SJSA1 (cell line): ENCODE measurements at regions not wholly inside any gene's neighbourhood (a gene's known extent, or its start where the extent isn't known, plus 50 kb on each side); places are given as distances from the start of the nearest gene placed in this dataset.
"Not testable (repeated sequence)": the region's sequence is repeated elsewhere in the genome, so short reads cannot be mapped to it uniquely, and the experiment has no call there.

Source experiments
- DNase-seq, 2 experiments: peaks; one replicate each; pipeline ENCODE4 v3.0.0-alpha.2; 2015 to 2020; ENCODE audit warnings: low spot score in 2 of 2, low read depth in 1 of 2
- H3K27ac ChIP-seq: fragments of 250-450 bp; sonication (Bioruptor Pico); 2 replicates; pipeline ENCODE4 v1.5.1; 2020; ENCODE audit warnings: mild to moderate bottlenecking, moderate library complexity
- H3K27me3 ChIP-seq: fragments of 250-450 bp; sonication (Bioruptor Pico); replicated peaks from 2 replicates; pipeline ENCODE4 v1.5.1; 2020; ENCODE audit warnings: mild to moderate bottlenecking, moderate library complexity
- H3K36me3 ChIP-seq: fragments of 250-450 bp; sonication (Bioruptor Pico); 2 replicates; pipeline ENCODE4 v1.5.1; 2020; ENCODE audit warnings: mild to moderate bottlenecking
- H3K4me1 ChIP-seq: fragments of 250-450 bp; sonication (Bioruptor Pico); replicated peaks from 2 replicates; pipeline ENCODE4 v1.6.1; 2021; ENCODE audit warnings: mild to moderate bottlenecking
- H3K4me3 ChIP-seq: fragments of 250-450 bp; sonication (Bioruptor Pico); 2 replicates; pipeline ENCODE4 v1.5.1; 2020; ENCODE audit warnings: mild to moderate bottlenecking
- H3K9me3 ChIP-seq: fragments of 250-450 bp; sonication (Bioruptor Pico); replicated peaks from 2 replicates; pipeline ENCODE4 v1.5.1; 2020; ENCODE audit warnings: mild to moderate bottlenecking

DNA sequence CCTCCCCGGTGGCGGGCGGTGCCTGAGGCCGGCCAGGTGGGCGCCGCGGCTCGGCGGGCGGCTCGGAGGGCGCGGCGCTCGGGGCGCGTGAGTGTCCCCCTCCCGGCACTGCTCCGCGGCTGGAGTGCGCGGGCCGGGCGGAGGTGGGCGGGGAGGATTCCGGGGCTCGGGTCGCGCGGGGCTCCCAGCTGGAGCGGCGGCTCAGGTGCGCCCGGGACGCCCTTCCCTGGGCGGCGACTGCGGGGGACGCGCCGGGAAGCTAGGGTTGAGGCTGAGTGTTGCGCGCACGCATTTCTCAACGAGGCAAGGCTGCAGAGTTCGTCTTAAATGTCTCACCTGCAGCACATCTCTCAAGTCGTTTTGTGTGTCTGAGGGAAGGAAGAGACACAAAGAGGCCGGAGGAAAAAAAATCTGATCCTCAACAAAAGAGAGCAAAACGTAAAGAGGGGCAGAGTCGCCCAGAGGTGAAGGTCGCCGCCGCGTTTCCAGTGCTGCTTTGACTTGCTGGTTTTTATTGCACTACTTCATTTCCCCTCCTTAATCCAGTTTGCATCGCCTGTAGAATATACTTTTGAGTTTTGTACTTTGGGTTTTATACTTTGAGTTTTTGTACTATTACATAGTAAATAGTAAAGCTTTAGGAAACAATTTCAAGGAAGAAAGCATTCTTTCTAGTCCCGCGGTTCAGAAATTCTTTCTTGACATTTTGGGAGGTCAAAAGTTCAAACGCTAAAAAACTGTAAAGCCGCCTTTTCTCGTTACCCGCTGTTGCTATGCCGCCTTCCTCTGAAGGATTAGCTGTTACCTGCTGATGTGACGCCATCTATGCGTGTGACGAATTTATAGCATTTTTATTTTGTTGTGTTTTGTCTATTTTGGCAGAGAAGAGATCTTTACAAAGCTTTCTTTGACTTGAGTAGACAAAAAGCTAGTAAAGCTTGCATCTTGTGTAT lies 106.5 kb upstream of the STOX2 start:
- no peaks in the 10 kb centered on the region for H3K36me3 ChIP-seq
- H3K27ac ChIP-seq, result no peak overlapping the region
- no peak for DNase-seq
- H3K4me3 ChIP-seq, result no peak overlapping the region
- peaks cover 55% of the 10 kb centered on the region for H3K27me3 ChIP-seq
- H3K9me3 ChIP-seq, result no peaks in the 10 kb centered on the region
- H3K4me1 ChIP-seq, result peaks cover 10% of the 10 kb centered on the region

DNA sequence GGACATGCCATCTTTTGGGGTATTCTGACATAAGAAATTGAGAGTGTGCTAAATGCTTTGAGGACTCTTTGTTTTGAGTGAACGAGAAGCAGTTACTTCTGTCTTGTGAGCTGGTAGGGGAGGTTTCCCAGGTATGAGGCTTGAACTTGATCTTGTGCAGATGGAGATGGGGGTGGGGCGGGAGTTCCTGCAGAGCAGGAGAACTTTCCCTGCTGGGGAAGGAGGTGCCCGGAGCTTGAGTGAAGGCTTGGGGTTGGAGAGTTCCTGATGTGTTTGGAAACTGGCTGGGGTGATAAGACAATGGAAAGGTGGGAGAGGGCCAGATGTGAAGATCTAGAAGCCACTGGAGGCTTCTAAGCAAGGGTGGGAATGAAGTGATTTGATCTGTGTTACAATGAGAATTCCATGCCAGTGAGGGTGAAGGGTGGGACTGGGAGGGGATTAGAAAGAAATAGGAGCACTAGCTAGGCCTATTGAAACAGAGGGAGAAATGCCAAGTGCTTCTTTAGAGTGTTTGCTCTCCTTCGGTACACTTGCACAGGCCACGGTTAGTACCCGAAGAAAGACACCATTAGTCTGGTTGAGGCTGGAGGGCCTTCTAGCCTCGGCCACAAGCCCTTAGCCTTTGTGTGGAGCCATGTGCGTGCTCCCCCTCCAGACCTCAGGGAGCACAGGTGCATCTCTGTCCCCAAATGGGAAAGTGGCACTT lies 103.5 kb upstream of the STOX2 start:
- Histone ChIP-seq H3K27ac (no peak overlapping the region), H3K27me3 (peaks cover 47% of the 10 kb centered on the region), H3K4me3 (no peak overlapping the region), H3K4me1 (peaks cover 10% of the 10 kb centered on the region), H3K36me3 (no peaks in the 10 kb centered on the region), H3K9me3 (no peaks in the 10 kb centered on the region)
- DNase-seq, result no peak

DNA sequence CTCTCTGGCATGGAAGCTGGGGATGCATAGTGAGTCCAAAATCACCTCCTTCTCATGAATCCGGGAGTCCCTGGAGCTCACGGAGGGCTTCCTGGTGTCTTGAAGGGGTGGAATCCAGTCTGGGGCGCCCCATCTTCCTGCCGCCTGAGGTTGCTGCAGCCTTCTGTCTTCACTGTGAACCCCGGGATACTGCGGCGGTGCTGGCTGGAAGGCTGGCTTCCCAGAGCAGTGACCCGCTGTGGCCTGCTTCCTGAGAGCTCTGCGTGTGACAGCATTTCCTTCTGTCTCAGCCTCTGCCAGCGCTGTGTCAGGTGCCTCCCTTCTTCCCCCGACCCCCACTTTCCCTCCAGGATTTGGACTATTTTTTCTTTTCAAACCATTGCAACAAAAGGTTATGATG lies 98.8 kb upstream of the STOX2 start:
- no peak for DNase-seq

DNA sequence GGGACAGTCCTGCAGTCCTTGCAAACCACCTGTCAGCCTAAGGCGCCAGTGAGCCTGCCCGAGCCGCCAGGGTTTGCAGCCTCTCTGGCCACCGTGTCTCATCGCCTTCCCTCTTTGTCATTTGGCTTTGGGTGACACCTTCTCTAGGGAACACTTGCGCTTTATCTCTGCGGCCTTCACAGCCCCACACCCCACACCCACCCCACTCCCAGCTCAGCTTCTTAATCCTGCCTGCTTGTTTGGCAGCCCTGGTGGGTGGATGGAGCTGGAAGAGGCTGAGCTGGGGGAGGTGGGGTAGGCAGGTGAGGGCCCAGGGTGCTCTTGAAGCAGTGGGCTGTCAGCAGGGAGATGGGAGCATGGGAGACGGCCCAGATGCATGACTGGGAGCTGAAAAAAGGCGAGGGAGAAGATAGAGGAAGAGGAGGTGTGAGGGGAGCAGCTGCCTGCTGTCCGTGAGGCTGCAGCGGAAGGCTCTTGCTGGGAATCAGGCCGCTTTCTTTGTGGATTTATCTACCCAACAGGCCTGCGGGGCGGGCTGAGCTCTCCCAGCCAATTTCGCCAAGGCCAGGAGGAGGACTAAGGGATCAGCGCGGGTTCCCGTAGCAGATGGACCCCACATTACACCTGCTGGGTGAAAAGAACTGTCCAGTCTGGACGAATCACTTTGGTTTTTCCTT lies 97.5 kb upstream of the STOX2 start:
- Histone ChIP-seq H3K4me1 (no peaks in the 10 kb centered on the region), H3K27me3 (peaks cover 8% of the 10 kb centered on the region), H3K9me3 (no peaks in the 10 kb centered on the region), H3K4me3 (no peak overlapping the region), H3K27ac (no peak overlapping the region), H3K36me3 (no peaks in the 10 kb centered on the region)
- DNase-seq, result no peak

More for the DNA sequence above, 98.8 kb upstream of the STOX2 start:
- Histone ChIP-seq H3K4me1 (no peaks in the 10 kb centered on the region), H3K9me3 (no peaks in the 10 kb centered on the region), H3K36me3 (no peaks in the 10 kb centered on the region), H3K27me3 (peaks cover 7% of the 10 kb centered on the region; the same call in 1 of the 2 replicates), H3K27ac (no peak overlapping the region), H3K4me3 (no peak overlapping the region)

DNA sequence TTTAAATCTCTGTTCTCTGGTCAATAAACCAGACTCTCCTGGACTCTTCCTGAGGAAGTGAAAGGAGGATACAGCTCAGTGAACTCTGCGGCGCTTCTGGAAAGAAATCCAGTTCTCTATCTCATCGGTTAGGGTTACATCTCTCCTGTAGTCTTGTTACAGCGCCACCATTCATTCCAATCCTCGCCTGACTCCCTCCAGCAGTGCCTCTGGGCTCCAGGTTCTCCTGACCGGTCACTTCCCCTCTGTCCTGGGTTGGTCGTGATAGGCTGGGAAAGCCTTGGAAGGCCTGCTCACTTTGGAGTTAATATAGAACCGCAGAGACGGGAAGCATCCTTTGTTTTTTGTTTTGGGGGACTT lies 97.0 kb upstream of the STOX2 start:
- Histone ChIP-seq H3K27ac (no peak overlapping the region), H3K9me3 (no peaks in the 10 kb centered on the region), H3K4me3 (no peak overlapping the region), H3K27me3 (peaks cover 11% of the 10 kb centered on the region), H3K4me1 (no peaks in the 10 kb centered on the region), H3K36me3 (no peaks in the 10 kb centered on the region)
- DNase-seq, result no peak

DNA sequence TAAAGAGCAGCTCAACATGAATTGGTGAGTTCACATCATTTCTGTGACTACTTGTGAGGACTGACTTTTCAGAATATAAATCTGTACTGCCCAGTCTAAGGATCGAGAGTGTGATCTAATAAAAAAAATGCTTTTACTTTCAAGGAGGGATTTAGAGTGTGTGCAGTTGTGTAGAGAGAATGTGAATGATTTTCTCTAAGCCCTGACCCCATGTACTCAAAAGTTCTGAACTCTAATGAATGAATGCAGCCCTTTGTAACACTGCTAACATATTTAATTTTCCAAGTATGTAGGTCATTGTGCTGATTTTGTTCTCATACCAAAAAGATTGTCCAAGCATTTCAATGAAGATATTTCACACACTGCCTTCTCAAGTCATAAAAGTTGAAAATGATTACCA lies 92.5 kb upstream of the STOX2 start:
- H3K4me1 ChIP-seq, result no peaks in the 10 kb centered on the region
- H3K4me3 ChIP-seq, result no peak overlapping the region
- no peaks in the 10 kb centered on the region for H3K36me3 ChIP-seq
- H3K9me3 ChIP-seq, result no peaks in the 10 kb centered on the region
- no peak overlapping the region for H3K27ac ChIP-seq
- peaks cover 5% of the 10 kb centered on the region for H3K27me3 ChIP-seq
- no peak for DNase-seq

DNA sequence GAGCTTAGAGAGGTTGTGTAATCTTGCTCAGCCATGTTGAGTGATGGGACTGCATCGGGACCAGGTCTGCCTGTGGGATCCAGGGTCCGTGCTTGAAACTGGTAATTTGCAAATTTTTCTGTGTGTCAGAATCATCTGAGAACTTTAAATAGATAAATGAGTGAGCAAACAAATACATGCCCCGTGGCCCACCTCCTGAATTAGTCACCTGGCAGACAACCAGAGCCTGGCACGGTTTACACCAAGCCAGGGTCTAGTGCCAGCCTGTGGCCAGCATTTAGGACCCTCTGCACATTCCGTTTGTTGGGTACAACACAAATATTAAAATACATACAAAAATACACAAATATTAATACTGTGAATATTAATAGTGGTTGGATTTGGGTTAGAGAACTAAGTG lies 90.6 kb upstream of the STOX2 start:
- peaks cover 5% of the 10 kb centered on the region for H3K27me3 ChIP-seq
- no peaks in the 10 kb centered on the region for H3K4me1 ChIP-seq
- DNase-seq, result no peak
- no peak overlapping the region for H3K4me3 ChIP-seq
- no peak overlapping the region for H3K27ac ChIP-seq
- no peaks in the 10 kb centered on the region for H3K9me3 ChIP-seq
- no peaks in the 10 kb centered on the region for H3K36me3 ChIP-seq

DNA sequence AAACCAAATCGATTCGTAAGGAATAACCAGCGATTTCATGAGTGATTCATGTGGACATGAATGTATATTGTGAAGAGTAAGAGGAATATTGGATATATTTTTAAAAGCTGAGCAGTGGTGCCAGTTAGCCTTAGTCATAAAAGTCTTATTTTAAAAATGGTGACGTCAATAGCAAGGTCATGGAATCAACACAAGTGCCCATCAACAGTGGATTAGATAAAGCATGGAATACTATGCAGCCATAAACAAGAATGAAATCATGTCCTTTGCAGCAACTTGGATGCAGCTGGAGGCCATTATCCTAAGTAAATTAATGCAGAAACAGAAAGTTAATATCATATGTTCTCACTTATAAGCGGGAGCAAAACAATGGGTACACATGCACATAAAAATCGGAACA lies 89.0 kb upstream of the STOX2 start:
- H3K4me3 ChIP-seq, result no peak overlapping the region
- H3K9me3 ChIP-seq, result no peaks in the 10 kb centered on the region
- peaks cover 5% of the 10 kb centered on the region for H3K27me3 ChIP-seq
- no peaks in the 10 kb centered on the region for H3K4me1 ChIP-seq
- no peak overlapping the region for H3K27ac ChIP-seq
- no peak for DNase-seq
- H3K36me3 ChIP-seq, result no peaks in the 10 kb centered on the region

DNA sequence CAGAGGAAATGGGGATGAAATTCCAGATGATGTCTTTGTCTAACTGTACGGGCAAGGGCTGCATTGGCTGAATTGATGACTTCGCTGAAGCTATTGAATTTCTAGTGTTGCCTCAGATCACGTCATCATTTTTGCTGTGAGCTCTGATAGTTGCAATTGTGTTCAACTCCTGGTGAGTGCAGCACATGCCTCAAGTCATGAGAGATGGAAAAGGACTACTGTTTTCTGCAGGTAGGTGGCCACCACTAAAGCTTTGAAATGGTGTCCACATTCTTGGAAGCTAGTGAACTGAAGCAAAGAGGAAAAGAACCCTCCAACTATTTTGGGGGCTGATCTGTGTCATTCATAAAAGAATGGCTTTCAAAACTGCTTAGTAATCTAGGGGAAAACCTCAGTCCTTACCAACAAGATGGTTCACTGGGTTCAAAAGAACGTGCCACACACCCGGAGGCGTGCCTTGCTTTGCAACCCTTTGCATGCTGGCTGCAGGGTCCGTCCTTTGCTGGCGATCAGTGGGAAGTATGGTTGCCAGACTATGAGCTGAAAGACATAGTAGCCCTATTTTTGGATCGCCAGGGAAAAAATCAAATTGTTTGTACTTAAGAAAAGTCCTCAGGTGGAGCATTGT lies 88.1 kb upstream of the STOX2 start:
- Histone ChIP-seq H3K27ac (no peak overlapping the region), H3K4me1 (no peaks in the 10 kb centered on the region), H3K36me3 (no peaks in the 10 kb centered on the region), H3K4me3 (no peak overlapping the region), H3K27me3 (peaks cover 5% of the 10 kb centered on the region), H3K9me3 (no peaks in the 10 kb centered on the region)
- DNase-seq, result no peak

DNA sequence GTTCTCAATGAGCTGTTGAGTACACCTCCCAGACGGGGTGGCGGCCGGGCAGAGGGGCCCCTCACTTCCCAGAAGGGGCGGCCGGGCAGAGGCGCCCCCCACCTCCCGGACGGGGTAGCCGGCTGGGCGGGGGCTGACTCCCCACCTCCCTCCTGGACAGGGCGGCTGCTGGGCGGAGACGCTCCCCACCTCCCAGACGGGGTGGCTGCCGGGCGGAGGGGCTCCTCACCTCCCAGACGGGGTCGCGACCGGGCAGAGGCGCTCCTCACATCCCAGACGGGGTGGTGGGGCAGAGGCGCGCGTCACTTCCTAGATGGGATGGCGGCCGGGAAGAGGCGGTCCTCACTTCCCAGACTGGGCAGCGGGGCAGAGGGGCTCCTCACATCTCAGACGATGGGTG lies 86.5 kb upstream of the STOX2 start:
- DNase-seq, H3K27me3 ChIP-seq, H3K4me1 ChIP-seq: not testable (repeated sequence)

DNA sequence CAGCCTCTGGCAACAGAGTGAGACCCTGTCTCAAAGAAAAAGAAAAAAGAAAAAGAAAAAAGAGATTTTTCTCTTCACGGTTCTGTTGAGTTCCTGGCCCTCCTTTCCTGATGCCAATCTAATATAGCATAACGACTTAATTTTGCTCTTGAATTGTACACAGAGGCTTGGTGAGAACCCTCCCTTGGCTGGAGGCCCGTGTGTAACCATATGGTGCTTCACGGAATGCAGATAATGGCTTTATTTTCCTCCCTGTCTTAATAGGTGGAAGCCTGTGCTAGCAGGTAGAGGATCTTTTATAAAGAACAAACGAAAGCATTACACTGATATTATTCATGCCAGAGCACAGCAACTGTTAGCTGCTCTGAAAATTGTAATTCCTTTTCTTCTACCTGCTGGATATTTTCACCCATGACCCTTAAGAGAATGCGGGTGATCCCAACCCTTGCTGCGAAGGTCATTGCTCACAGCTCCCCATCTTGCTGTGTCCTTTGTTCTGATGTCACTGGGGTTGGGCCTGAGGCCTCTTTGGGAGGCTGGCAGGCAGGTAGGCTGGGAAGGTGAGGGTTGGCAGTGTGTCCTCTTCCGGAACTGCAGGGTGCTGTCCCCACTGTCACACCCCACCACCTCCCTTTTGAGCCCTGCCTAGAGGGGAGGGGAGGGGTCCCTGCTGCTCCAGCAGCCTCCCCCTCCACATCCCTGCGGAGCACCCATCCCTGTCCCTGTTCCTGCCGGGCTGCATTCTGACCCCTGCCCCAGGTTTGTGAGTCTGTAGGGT lies 83.8 kb upstream of the STOX2 start:
- Histone ChIP-seq H3K9me3 (no peaks in the 10 kb centered on the region), H3K36me3 (no peaks in the 10 kb centered on the region), H3K4me1 (no peaks in the 10 kb centered on the region), H3K4me3 (no peak overlapping the region), H3K27me3 (no peaks in the 10 kb centered on the region), H3K27ac (no peak overlapping the region)
- DNase-seq, result no peak

More for the DNA sequence above, 86.5 kb upstream of the STOX2 start:
- not testable (repeated sequence) for H3K36me3 ChIP-seq, H3K9me3 ChIP-seq, H3K27ac ChIP-seq, H3K4me3 ChIP-seq

DNA sequence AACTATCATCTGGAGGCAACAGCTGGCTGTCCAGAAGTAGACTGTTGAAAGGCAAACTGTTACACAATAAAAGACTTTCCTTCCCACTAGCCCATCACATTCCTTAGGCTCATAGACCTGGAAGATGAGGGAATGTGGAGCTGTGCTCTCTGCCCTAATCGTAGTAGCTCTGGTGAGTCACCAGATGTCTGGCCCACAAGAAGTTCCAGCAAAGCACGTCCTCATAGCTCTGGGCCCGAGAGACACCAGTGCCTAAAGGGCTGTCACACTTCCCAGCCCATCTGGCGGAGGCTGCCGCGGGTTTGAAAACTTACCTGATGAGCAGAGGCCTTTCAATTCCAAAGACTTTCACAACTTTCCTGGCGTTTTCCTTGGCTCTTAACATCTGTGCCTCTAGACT lies 81.7 kb upstream of the STOX2 start:
- Histone ChIP-seq H3K4me3 (no peak overlapping the region), H3K27ac (no peak overlapping the region), H3K27me3 (no peaks in the 10 kb centered on the region), H3K36me3 (no peaks in the 10 kb centered on the region), H3K4me1 (no peaks in the 10 kb centered on the region), H3K9me3 (no peaks in the 10 kb centered on the region)
- DNase-seq, result no peak

DNA sequence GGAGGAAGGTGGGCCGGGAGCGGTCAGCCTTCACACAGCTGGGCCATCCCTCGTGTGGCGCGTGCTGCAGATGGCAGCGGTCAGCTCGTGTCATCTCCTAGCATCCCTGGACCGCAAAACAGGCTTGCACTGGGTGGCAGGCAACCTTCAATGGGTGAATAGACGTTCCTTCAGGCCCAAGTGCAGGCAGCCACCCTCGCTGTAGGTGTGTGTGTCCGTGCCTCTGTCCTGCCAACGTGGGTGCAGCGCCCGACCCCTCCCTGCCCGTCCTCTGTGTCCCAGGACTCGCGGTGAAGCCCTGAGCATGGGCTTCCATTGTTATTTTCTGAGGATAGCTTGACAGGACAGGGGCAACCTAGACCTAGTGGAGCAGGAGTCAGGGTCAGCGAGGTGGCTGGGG lies 79.8 kb upstream of the STOX2 start:
- Histone ChIP-seq H3K4me1 (no peaks in the 10 kb centered on the region), H3K36me3 (no peaks in the 10 kb centered on the region), H3K27me3 (no peaks in the 10 kb centered on the region), H3K4me3 (no peak overlapping the region), H3K9me3 (no peaks in the 10 kb centered on the region), H3K27ac (no peak overlapping the region)
- DNase-seq, result no peak
